GM12891 (cell line): ENCODE measurements at regions not wholly inside any gene's neighbourhood (a gene's known extent, or its start where the extent isn't known, plus 50 kb on each side); places are given as distances from the start of the nearest gene placed in this dataset.

Experiments used
- PAX5 ChIP-seq: IDR thresholded peaks from 2 replicates; pipeline ENCODE4 v1.6.1; 2011; ENCODE audit warnings: low read length, moderate library complexity, mild to moderate bottlenecking; ENCODE audit not compliant: insufficient read depth, severe bottlenecking
- POLR2A ChIP-seq: IDR thresholded peaks from 2 replicates; pipeline ENCODE4 v1.6.1; 2011; ENCODE audit warnings: low read depth, low read length, control low read depth
- POLR2AphosphoS5 ChIP-seq: IDR thresholded peaks from 2 replicates; pipeline ENCODE4 v1.6.1; 2011; ENCODE audit warnings: low read depth, low read length, control low read depth
- SPI1 ChIP-seq: IDR thresholded peaks from 2 replicates; pipeline ENCODE4 v1.6.1; 2011; ENCODE audit warnings: low read depth, low read length, control low read depth
- TAF1 ChIP-seq: IDR thresholded peaks from 2 replicates; pipeline ENCODE4 v1.6.1; 2011; ENCODE audit warnings: low read depth, low read length, control low read depth

DNA sequence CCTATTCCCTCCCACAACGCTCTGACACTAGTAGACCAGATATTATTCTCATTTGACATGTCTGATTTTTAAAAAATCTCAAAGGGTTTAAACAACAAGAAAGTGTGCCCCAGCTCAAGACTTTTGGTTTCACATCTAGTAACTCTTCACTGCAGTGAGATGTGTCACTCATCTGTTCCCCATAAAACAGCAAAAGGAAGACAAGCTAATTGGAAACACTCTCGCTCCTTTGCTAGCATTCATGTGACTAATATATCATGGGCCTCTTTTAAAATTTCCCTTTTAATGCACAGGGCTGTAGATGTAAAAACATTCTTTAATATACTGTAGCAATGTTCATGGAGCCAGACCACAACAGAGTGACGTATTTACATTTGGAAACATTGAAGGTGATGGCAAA is 372.6 kb downstream of the ZNF608 start:
- no peak for TF ChIP-seq POLR2AphosphoS5
- no peak for TF ChIP-seq POLR2A
- no peak for TF ChIP-seq TAF1
- no peak for TF ChIP-seq PAX5
- no peak for TF ChIP-seq SPI1
